ENCODE measurements at regions not wholly inside any gene's neighbourhood (a gene's known extent, or its start where the extent isn't known, plus 50 kb on each side); places are given as distances from the start of the nearest gene placed in this dataset.

DNA sequence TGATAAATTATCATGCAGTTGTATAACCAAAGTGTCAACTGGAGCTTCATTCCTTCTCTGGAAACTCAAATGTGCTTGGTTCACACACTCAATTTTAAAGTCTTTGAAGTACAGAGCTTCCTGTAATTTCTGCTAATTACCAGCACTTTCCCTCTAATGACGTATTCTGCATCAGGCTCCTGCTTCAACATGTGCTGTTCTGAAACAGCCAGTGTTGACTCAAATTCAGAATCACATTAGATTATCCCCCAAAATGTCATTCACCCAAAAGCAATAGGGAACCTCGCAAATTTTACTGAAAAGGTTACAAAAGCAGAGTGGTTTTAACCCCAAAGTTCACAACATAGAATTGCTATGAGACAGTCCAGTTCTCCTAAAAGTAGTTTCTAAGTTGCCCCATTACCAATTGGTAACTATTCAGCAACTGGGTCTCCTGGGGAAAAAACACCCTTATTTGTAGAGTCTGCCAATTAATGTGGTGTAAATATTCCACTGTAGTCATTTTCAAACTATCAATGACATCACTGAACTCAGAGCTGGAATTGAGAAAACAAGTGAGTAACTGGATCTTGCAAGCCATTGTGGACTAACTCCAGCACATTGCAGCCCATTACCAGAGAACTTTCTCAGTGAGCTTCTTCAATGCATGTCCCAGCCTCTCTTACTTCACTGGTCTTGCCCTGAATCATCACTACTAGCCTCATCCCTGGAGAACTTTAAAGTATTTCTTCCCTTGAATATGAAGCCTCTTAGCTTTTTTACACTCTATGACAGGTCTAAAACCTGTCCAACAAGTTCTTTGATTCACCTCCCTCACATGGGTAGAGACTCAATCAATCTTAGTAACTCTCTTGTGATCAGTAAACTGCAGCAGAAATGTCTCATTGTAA is 955.4 kb downstream of the EFNB2 start:
- no peaks in the 10 kb centered on the region for H3K27me3 Mint-ChIP-seq (ENCODE audit: insufficient read depth)
- H3K4me3 ChIP-seq (ENCODE audit: low read length), result no peak overlapping the region
- no peak for DNase-seq
- no peak overlapping the region for H3K27ac ChIP-seq (ENCODE audit: low read depth, low read length)
- no peak overlapping the region for H3K9ac ChIP-seq (ENCODE audit: extremely low read depth, low read length, poor library complexity, severe bottlenecking)
- peaks cover 4% of the 10 kb centered on the region for H3K9me3 Mint-ChIP-seq
- H3K36me3 ChIP-seq (ENCODE audit: control insufficient read depth, insufficient read depth, low read length), result no peaks in the 10 kb centered on the region
- H3K4me1 ChIP-seq (ENCODE audit: control insufficient read depth, insufficient read depth, low read length), result no peaks in the 10 kb centered on the region
- H3K27ac Mint-ChIP-seq, result no peak overlapping the region
- H3K9me3 ChIP-seq (ENCODE audit: control insufficient read depth, low read length), result no peaks in the 10 kb centered on the region
- no peak overlapping the region for H3K4me3 Mint-ChIP-seq
- TF ChIP-seq, protein P1, sequence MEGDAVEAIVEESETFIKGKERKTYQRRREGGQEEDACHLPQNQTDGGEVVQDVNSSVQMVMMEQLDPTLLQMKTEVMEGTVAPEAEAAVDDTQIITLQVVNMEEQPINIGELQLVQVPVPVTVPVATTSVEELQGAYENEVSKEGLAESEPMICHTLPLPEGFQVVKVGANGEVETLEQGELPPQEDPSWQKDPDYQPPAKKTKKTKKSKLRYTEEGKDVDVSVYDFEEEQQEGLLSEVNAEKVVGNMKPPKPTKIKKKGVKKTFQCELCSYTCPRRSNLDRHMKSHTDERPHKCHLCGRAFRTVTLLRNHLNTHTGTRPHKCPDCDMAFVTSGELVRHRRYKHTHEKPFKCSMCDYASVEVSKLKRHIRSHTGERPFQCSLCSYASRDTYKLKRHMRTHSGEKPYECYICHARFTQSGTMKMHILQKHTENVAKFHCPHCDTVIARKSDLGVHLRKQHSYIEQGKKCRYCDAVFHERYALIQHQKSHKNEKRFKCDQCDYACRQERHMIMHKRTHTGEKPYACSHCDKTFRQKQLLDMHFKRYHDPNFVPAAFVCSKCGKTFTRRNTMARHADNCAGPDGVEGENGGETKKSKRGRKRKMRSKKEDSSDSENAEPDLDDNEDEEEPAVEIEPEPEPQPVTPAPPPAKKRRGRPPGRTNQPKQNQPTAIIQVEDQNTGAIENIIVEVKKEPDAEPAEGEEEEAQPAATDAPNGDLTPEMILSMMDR (conservative IDR thresholded peaks at IDR 0.05), result no peak
- peaks cover 2% of the 10 kb centered on the region for H3K36me3 Mint-ChIP-seq (ENCODE audit: low read depth)
- no peaks in the 10 kb centered on the region for H3K4me1 Mint-ChIP-seq
- no peaks in the 10 kb centered on the region for H3K27me3 ChIP-seq (ENCODE audit: control insufficient read depth, insufficient read depth, low read length, poor library complexity, severe bottlenecking)
- WGBS, 2 experiments (ENCODE audit: insufficient coverage in 1 of 2, insufficient read length in 1 of 2), result 92 to 100% methylated on average over 2 of the region's 2 CpGs

- WGBS, 2 experiments (ENCODE audit: insufficient coverage in 1 of 2, insufficient read length in 1 of 2), result 93% methylated on average over 1 of the region's 1 CpG; no CpG with 5 or more reads in 1 of the 2 experiments
- H3K9me3 ChIP-seq (ENCODE audit: control insufficient read depth, low read length), result no peaks in the 10 kb centered on the region
- no peaks in the 10 kb centered on the region for H3K27me3 ChIP-seq (ENCODE audit: control insufficient read depth, insufficient read depth, low read length, poor library complexity, severe bottlenecking)
- Mint-ChIP-seq H3K4me3 (no peak overlapping the region), H3K4me1 (no peaks in the 10 kb centered on the region), H3K9me3 (peaks cover 10% of the 10 kb centered on the region), H3K27me3 (ENCODE audit: insufficient read depth) (no peaks in the 10 kb centered on the region), H3K27ac (no peak overlapping the region), H3K36me3 (ENCODE audit: low read depth) (peaks cover 2% of the 10 kb centered on the region)
- H3K36me3 ChIP-seq (ENCODE audit: control insufficient read depth, insufficient read depth, low read length), result no peaks in the 10 kb centered on the region
- no peak overlapping the region for H3K9ac ChIP-seq (ENCODE audit: extremely low read depth, low read length, poor library complexity, severe bottlenecking)
- DNase-seq, result no peak
- no peak overlapping the region for H3K27ac ChIP-seq (ENCODE audit: low read depth, low read length)
- TF ChIP-seq, protein P1 (conservative IDR thresholded peaks at IDR 0.05), result no peak
- H3K4me3 ChIP-seq (ENCODE audit: low read length), result no peak overlapping the region
- no peaks in the 10 kb centered on the region for H3K4me1 ChIP-seq (ENCODE audit: control insufficient read depth, insufficient read depth, low read length)
Measured at GRCh38 chr13:105573136-105573535, 962.3 kb downstream of the EFNB2 start.

- no peak overlapping the region for H3K4me3 ChIP-seq (ENCODE audit: low read length)
- H3K36me3 ChIP-seq (ENCODE audit: control insufficient read depth, insufficient read depth, low read length), result no peaks in the 10 kb centered on the region
- H3K36me3 Mint-ChIP-seq (ENCODE audit: low read depth), result peaks cover 2% of the 10 kb centered on the region
- TF ChIP-seq, protein P1 (conservative IDR thresholded peaks at IDR 0.05), result no peak
- H3K9me3 Mint-ChIP-seq, result peaks cover 10% of the 10 kb centered on the region
- DNase-seq, result no peak
- H3K4me1 Mint-ChIP-seq, result no peaks in the 10 kb centered on the region
- no peak overlapping the region for H3K9ac ChIP-seq (ENCODE audit: extremely low read depth, low read length, poor library complexity, severe bottlenecking)
- H3K9me3 ChIP-seq (ENCODE audit: control insufficient read depth, low read length), result no peaks in the 10 kb centered on the region
- H3K27ac Mint-ChIP-seq, result no peak overlapping the region
- H3K4me3 Mint-ChIP-seq, result no peak overlapping the region
- 92% methylated on average over 1 of the region's 1 CpG; no CpG with 5 or more reads in 1 of the 2 experiments for WGBS, 2 experiments (ENCODE audit: insufficient coverage in 1 of 2, insufficient read length in 1 of 2)
- H3K27ac ChIP-seq (ENCODE audit: low read depth, low read length), result no peak overlapping the region
- no peaks in the 10 kb centered on the region for H3K27me3 Mint-ChIP-seq (ENCODE audit: insufficient read depth)
- no peaks in the 10 kb centered on the region for H3K4me1 ChIP-seq (ENCODE audit: control insufficient read depth, insufficient read depth, low read length)
- H3K27me3 ChIP-seq (ENCODE audit: control insufficient read depth, insufficient read depth, low read length, poor library complexity, severe bottlenecking), result no peaks in the 10 kb centered on the region
Measured at GRCh38 chr13:105572401-105572800, 963.1 kb downstream of the EFNB2 start.

All from endodermal cell (in vitro differentiated cells).